Loucy (cell line): ENCODE measurements at regions not wholly inside any gene's neighbourhood (a gene's known extent, or its start where the extent isn't known, plus 50 kb on each side); places are given as distances from the start of the nearest gene placed in this dataset.

Experiments
- H2AFZ ChIP-seq: fragments of 200-600 bp; sonication (generic); 2 replicates; pipeline ENCODE4 v1.6.0; 2016; ENCODE audit warnings: antibody characterized with exemption, mild to moderate bottlenecking, low read length, moderate library complexity
- H3F3A ChIP-seq: fragments of 200-600 bp; 2 replicates; pipeline ENCODE4 v1.6.0; 2016; ENCODE audit warnings: antibody characterized with exemption, low read depth, mild to moderate bottlenecking
- H3K27me3 ChIP-seq: fragments of 200-600 bp; sonication (generic); 2 replicates; pipeline ENCODE4 v1.6.1; 2014; ENCODE audit warnings: low read length, mild to moderate bottlenecking; ENCODE audit not compliant: insufficient read depth, poor library complexity, severe bottlenecking
- H3K36me3 ChIP-seq: fragments of 200-600 bp; sonication (generic); 2 replicates; pipeline ENCODE4 v1.6.1; 2016; ENCODE audit warnings: low read length; ENCODE audit not compliant: insufficient read depth
- H3K4me1 ChIP-seq: fragments of 200-600 bp; sonication (generic); 2 replicates; pipeline ENCODE4 v1.5.1; 2014; ENCODE audit warnings: low read length, mild to moderate bottlenecking; ENCODE audit not compliant: insufficient read depth, poor library complexity, severe bottlenecking
- H3K4me2 ChIP-seq: fragments of 200-600 bp; sonication (generic); 2 replicates; pipeline ENCODE4 v1.6.0; 2014; ENCODE audit warnings: antibody characterized with exemption, low read length, low read depth, mild to moderate bottlenecking; ENCODE audit not compliant: poor library complexity, severe bottlenecking
- H3K4me3 ChIP-seq: fragments of 200-600 bp; sonication (generic); 2 replicates; pipeline ENCODE4 v1.5.1; 2014; ENCODE audit warnings: low read length, mild to moderate bottlenecking, mixed read lengths; ENCODE audit not compliant: poor library complexity, severe bottlenecking
- H3K79me2 ChIP-seq: fragments of 200-600 bp; sonication (generic); 2 replicates; pipeline ENCODE4 v1.6.1; 2014; ENCODE audit warnings: low read length; ENCODE audit not compliant: insufficient read depth
- H3K9ac ChIP-seq: fragments of 200-600 bp; sonication (generic); 2 replicates; pipeline ENCODE4 v1.6.0; 2014; ENCODE audit warnings: mild to moderate bottlenecking, low read depth, low read length, moderate library complexity; ENCODE audit not compliant: poor library complexity, severe bottlenecking
- H3K9me2 ChIP-seq: fragments of 200-600 bp; sonication (generic); replicated peaks from 2 replicates; pipeline ENCODE4 v1.6.1; 2016; ENCODE audit warnings: low read depth, low read length, mixed read lengths
- H3K9me3 ChIP-seq: fragments of 200-600 bp; sonication (generic); 2 replicates; pipeline ENCODE4 v1.6.1; 2014; ENCODE audit warnings: mild to moderate bottlenecking, antibody characterized with exemption, low read length, low read depth; ENCODE audit not compliant: insufficient read depth
- H4K20me1 ChIP-seq: fragments of 200-600 bp; sonication (generic); 2 replicates; pipeline ENCODE4 v1.6.0; 2014; ENCODE audit warnings: antibody characterized with exemption, low read length, mild to moderate bottlenecking; ENCODE audit not compliant: insufficient read depth, poor library complexity, severe bottlenecking
- CTCF ChIP-seq: fragments of 200-600 bp; sonication (generic); conservative IDR thresholded peaks from 2 replicates; pipeline ENCODE4 v1.5.1; 2014; ENCODE audit warnings: mild to moderate bottlenecking, antibody characterized with exemption, low read length
- EZH2phosphoT487 ChIP-seq: fragments of 200-600 bp; IDR thresholded peaks from 2 replicates; pipeline ENCODE4 v1.6.1; 2018; ENCODE audit warnings: antibody characterized with exemption, mild to moderate bottlenecking, moderate library complexity, borderline replicate concordance

GRCh38 chr10:8460626-8461025, 406.1 kb downstream of the GATA3 start:
- H3K27me3 ChIP-seq = no peaks in the 10 kb centered on the region
- no peaks in the 10 kb centered on the region for H3F3A ChIP-seq
- H2AFZ ChIP-seq = no peak overlapping the region
- no peaks in the 10 kb centered on the region for H3K36me3 ChIP-seq
- no peaks in the 10 kb centered on the region for H3K79me2 ChIP-seq
- no peaks in the 10 kb centered on the region; the same call in 1 of the 2 replicates for H3K9me3 ChIP-seq
- no peak overlapping the region for H3K4me2 ChIP-seq
- no peak overlapping the region for H3K4me3 ChIP-seq
- no peaks in the 10 kb centered on the region for H3K4me1 ChIP-seq
- H3K9ac ChIP-seq = no peak overlapping the region
- TF ChIP-seq EZH2phosphoT487 = no peak
- TF ChIP-seq CTCF = no peak
- no peaks in the 10 kb centered on the region for H4K20me1 ChIP-seq
- H3K9me2 ChIP-seq = no peaks in the 10 kb centered on the region

- Histone ChIP-seq H3K27me3 (no peaks in the 10 kb centered on the region), H3K4me2 (no peak overlapping the region), H3K9ac (no peak overlapping the region), H2AFZ (no peak overlapping the region), H3K4me1 (no peaks in the 10 kb centered on the region), H3K9me2 (no peaks in the 10 kb centered on the region), H3K36me3 (no peaks in the 10 kb centered on the region), H3K79me2 (no peaks in the 10 kb centered on the region), H3F3A (no peaks in the 10 kb centered on the region), H3K4me3 (no peak overlapping the region), H3K9me3 (no peaks in the 10 kb centered on the region; the same call in 1 of the 2 replicates), H4K20me1 (no peaks in the 10 kb centered on the region)
- TF ChIP-seq CTCF (no peak), EZH2phosphoT487 (no peak)
Observed at GRCh38 chr10:8462565-8462964, 408.1 kb downstream of the GATA3 start.

GRCh38 chr10:8463853-8464252, 409.4 kb downstream of the GATA3 start:
- H3K36me3 ChIP-seq = no peaks in the 10 kb centered on the region
- no peak for TF ChIP-seq CTCF
- TF ChIP-seq EZH2phosphoT487 = no peak
- no peaks in the 10 kb centered on the region for H3K4me1 ChIP-seq
- no peak overlapping the region for H3K4me3 ChIP-seq
- no peak overlapping the region for H3K9ac ChIP-seq
- no peaks in the 10 kb centered on the region for H3K9me2 ChIP-seq
- H4K20me1 ChIP-seq = no peaks in the 10 kb centered on the region
- H3F3A ChIP-seq = no peaks in the 10 kb centered on the region
- no peaks in the 10 kb centered on the region for H3K79me2 ChIP-seq
- H2AFZ ChIP-seq = no peak overlapping the region
- no peak overlapping the region for H3K4me2 ChIP-seq
- H3K27me3 ChIP-seq = no peaks in the 10 kb centered on the region
- no peaks in the 10 kb centered on the region for H3K9me3 ChIP-seq
